RWPE2 (cell line): ENCODE measurements at regions not wholly inside any gene's neighbourhood (a gene's known extent, or its start where the extent isn't known, plus 50 kb on each side); places are given as distances from the start of the nearest gene placed in this dataset.

Experiments used
- ATAC-seq: fragments of 200-7000 bp; cut with Tn5 transposase; 3 replicates; pipeline ENCODE4 v1.9.1; 2021; ENCODE audit warnings: low read depth
- DNase-seq: peaks from one replicate; pipeline ENCODE4 v3.0.0-alpha.2; 2020; ENCODE audit warnings: low spot score
- H3K27ac ChIP-seq: fragments of 450-650 bp; 2 replicates; pipeline ENCODE4 v1.5.1; 2017; ENCODE audit warnings: mild to moderate bottlenecking; ENCODE audit not compliant: poor library complexity, severe bottlenecking
- H3K27me3 ChIP-seq: fragments of 250-450 bp; sonication (Bioruptor Pico); 2 replicates; pipeline ENCODE4 v1.5.1; 2021; ENCODE audit warnings: mild to moderate bottlenecking, moderate library complexity; ENCODE audit not compliant: insufficient read depth, poor library complexity, severe bottlenecking
- H3K36me3 ChIP-seq: fragments of 250-450 bp; sonication (Bioruptor Pico); 2 replicates; pipeline ENCODE4 v1.5.1; 2020; ENCODE audit warnings: low read depth, mild to moderate bottlenecking, moderate library complexity
- H3K4me1 ChIP-seq: fragments of 250-450 bp; sonication (Bioruptor Pico); 2 replicates; pipeline ENCODE4 v1.5.1; 2021; ENCODE audit warnings: mild to moderate bottlenecking, moderate library complexity; ENCODE audit not compliant: insufficient read depth, poor library complexity, severe bottlenecking
- H3K4me3 ChIP-seq: fragments of 250-450 bp; sonication (Bioruptor Pico); 2 replicates; pipeline ENCODE4 v1.5.1; 2021; ENCODE audit warnings: mild to moderate bottlenecking, moderate library complexity; ENCODE audit not compliant: severe bottlenecking
- H3K9me3 ChIP-seq: fragments of 250-450 bp; sonication (Bioruptor Pico); 2 replicates; pipeline ENCODE4 v1.5.1; 2021; ENCODE audit warnings: mild to moderate bottlenecking, moderate library complexity; ENCODE audit not compliant: severe bottlenecking
- CTCF ChIP-seq: fragments of 450-650 bp; IDR thresholded peaks from one replicate; pipeline ENCODE4 v1.5.1; 2017; ENCODE audit warnings: mild to moderate bottlenecking, moderate library complexity; ENCODE audit not compliant: poor library complexity, severe bottlenecking

- peak; percentile 44; the same call in 1 of the 3 replicates for ATAC-seq
Measured at GRCh38 chr6:111992851-111993250, 61.1 kb upstream of the CCN6 start.

GRCh38 chr6:111993342-111993741 is 60.6 kb upstream of the CCN6 start:
- no peaks in the 10 kb centered on the region for H3K27me3 ChIP-seq
- no peak for ATAC-seq
- TF ChIP-seq CTCF = no peak

More at GRCh38 chr6:111992851-111993250, 61.1 kb upstream of the CCN6 start:
- no peak for DNase-seq
- H3K4me3 ChIP-seq = no peak overlapping the region
- H3K9me3 ChIP-seq = no peaks in the 10 kb centered on the region
- H3K27ac ChIP-seq = no peak overlapping the region
- no peak for TF ChIP-seq CTCF
- no peaks in the 10 kb centered on the region for H3K27me3 ChIP-seq
- H3K4me1 ChIP-seq = peaks cover 20% of the 10 kb centered on the region
- no peaks in the 10 kb centered on the region for H3K36me3 ChIP-seq

GRCh38 chr6:111994791-111995190 is 59.1 kb upstream of the CCN6 start:
- ATAC-seq (no peak), DNase-seq (no peak)
- Histone ChIP-seq H3K36me3 (no peaks in the 10 kb centered on the region), H3K9me3 (no peaks in the 10 kb centered on the region), H3K4me1 (peaks cover 20% of the 10 kb centered on the region), H3K4me3 (no peak overlapping the region), H3K27ac (no peak overlapping the region), H3K27me3 (no peaks in the 10 kb centered on the region)
- no peak for TF ChIP-seq CTCF

More at GRCh38 chr6:111993342-111993741, 60.6 kb upstream of the CCN6 start:
- no peaks in the 10 kb centered on the region for H3K9me3 ChIP-seq
- H3K27ac ChIP-seq = no peak overlapping the region
- H3K4me3 ChIP-seq = no peak overlapping the region
- no peak for DNase-seq
- H3K4me1 ChIP-seq = peaks cover 20% of the 10 kb centered on the region
- H3K36me3 ChIP-seq = no peaks in the 10 kb centered on the region

GRCh38 chr6:111995404-111995803 is 58.5 kb upstream of the CCN6 start:
- ATAC-seq = no peak
- Histone ChIP-seq H3K27ac (no peak overlapping the region), H3K9me3 (no peaks in the 10 kb centered on the region), H3K27me3 (no peaks in the 10 kb centered on the region), H3K36me3 (no peaks in the 10 kb centered on the region), H3K4me1 (peaks cover 20% of the 10 kb centered on the region), H3K4me3 (no peak overlapping the region)
- no peak for DNase-seq
- no peak for TF ChIP-seq CTCF

- peaks cover 20% of the 10 kb centered on the region for H3K4me1 ChIP-seq
- H3K4me3 ChIP-seq = no peak overlapping the region
- no peak for TF ChIP-seq CTCF
- no peaks in the 10 kb centered on the region for H3K27me3 ChIP-seq
- no peaks in the 10 kb centered on the region for H3K36me3 ChIP-seq
- DNase-seq (no peak), ATAC-seq (no peak)
- H3K27ac ChIP-seq = no peak overlapping the region
- H3K9me3 ChIP-seq = no peaks in the 10 kb centered on the region
Measured at GRCh38 chr6:111996144-111996865, 57.6 kb upstream of the CCN6 start.
